ENCODE measurements at regions not wholly inside any gene's neighbourhood (a gene's known extent, or its start where the extent isn't known, plus 50 kb on each side); places are given as distances from the start of the nearest gene placed in this dataset.

DNA sequence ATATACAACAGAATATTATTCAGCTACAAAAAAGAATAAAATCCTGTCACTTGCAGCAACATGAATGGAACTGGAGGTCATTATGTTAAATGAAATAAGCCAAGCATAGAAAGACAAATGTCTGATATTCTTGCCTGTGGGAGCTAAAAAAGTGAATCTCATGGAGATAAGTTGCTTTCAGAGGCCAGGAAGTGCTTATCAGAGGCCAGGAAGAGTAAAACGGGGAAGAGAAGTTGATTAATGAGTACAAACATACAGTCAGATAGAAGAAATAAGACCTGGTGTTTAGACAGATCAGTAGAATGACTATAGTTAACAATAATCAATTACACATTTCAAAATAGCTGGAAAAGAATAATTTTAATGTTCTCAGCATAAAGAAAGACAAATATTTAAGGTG lies 54.4 kb upstream of the CPHXL start:
- Histone ChIP-seq H3K27me3 (ENCODE audit: insufficient read depth) (no peaks in the 10 kb centered on the region), H3K36me3 (ENCODE audit: insufficient read depth) (no peaks in the 10 kb centered on the region), H3K79me2 (replicated peaks; ENCODE audit: insufficient read depth) (no peaks in the 10 kb centered on the region), H3F3A (replicated peaks; ENCODE audit: low read depth) (no peaks in the 10 kb centered on the region), H3K4me3 (no peak overlapping the region), H3K4me1 (ENCODE audit: insufficient read depth) (no peaks in the 10 kb centered on the region), H4K20me1 (replicated peaks; ENCODE audit: insufficient read depth) (no peaks in the 10 kb centered on the region), H3K27ac (ENCODE audit: low read depth) (no peak overlapping the region), H3K9me2 (ENCODE audit: insufficient read depth) (no peaks in the 10 kb centered on the region), H2AFZ (no peak overlapping the region), H3K4me2 (no peak overlapping the region)
- no peak for DNase-seq (ENCODE audit: low spot score)
- peaks cover 56% of the 10 kb centered on the region for H3K9me3 Mint-ChIP-seq
- H3K4me3 Mint-ChIP-seq: no peak overlapping the region
- peaks cover 9% of the 10 kb centered on the region for H3K27me3 Mint-ChIP-seq (ENCODE audit: insufficient read depth, low read depth, poor library complexity)
- no peak for ATAC-seq
- H3K4me1 Mint-ChIP-seq: no peaks in the 10 kb centered on the region
- H3K36me3 Mint-ChIP-seq (ENCODE audit: low read depth): no peaks in the 10 kb centered on the region
- H3K27ac Mint-ChIP-seq: no peak overlapping the region
- TF ChIP-seq, protein P1, sequence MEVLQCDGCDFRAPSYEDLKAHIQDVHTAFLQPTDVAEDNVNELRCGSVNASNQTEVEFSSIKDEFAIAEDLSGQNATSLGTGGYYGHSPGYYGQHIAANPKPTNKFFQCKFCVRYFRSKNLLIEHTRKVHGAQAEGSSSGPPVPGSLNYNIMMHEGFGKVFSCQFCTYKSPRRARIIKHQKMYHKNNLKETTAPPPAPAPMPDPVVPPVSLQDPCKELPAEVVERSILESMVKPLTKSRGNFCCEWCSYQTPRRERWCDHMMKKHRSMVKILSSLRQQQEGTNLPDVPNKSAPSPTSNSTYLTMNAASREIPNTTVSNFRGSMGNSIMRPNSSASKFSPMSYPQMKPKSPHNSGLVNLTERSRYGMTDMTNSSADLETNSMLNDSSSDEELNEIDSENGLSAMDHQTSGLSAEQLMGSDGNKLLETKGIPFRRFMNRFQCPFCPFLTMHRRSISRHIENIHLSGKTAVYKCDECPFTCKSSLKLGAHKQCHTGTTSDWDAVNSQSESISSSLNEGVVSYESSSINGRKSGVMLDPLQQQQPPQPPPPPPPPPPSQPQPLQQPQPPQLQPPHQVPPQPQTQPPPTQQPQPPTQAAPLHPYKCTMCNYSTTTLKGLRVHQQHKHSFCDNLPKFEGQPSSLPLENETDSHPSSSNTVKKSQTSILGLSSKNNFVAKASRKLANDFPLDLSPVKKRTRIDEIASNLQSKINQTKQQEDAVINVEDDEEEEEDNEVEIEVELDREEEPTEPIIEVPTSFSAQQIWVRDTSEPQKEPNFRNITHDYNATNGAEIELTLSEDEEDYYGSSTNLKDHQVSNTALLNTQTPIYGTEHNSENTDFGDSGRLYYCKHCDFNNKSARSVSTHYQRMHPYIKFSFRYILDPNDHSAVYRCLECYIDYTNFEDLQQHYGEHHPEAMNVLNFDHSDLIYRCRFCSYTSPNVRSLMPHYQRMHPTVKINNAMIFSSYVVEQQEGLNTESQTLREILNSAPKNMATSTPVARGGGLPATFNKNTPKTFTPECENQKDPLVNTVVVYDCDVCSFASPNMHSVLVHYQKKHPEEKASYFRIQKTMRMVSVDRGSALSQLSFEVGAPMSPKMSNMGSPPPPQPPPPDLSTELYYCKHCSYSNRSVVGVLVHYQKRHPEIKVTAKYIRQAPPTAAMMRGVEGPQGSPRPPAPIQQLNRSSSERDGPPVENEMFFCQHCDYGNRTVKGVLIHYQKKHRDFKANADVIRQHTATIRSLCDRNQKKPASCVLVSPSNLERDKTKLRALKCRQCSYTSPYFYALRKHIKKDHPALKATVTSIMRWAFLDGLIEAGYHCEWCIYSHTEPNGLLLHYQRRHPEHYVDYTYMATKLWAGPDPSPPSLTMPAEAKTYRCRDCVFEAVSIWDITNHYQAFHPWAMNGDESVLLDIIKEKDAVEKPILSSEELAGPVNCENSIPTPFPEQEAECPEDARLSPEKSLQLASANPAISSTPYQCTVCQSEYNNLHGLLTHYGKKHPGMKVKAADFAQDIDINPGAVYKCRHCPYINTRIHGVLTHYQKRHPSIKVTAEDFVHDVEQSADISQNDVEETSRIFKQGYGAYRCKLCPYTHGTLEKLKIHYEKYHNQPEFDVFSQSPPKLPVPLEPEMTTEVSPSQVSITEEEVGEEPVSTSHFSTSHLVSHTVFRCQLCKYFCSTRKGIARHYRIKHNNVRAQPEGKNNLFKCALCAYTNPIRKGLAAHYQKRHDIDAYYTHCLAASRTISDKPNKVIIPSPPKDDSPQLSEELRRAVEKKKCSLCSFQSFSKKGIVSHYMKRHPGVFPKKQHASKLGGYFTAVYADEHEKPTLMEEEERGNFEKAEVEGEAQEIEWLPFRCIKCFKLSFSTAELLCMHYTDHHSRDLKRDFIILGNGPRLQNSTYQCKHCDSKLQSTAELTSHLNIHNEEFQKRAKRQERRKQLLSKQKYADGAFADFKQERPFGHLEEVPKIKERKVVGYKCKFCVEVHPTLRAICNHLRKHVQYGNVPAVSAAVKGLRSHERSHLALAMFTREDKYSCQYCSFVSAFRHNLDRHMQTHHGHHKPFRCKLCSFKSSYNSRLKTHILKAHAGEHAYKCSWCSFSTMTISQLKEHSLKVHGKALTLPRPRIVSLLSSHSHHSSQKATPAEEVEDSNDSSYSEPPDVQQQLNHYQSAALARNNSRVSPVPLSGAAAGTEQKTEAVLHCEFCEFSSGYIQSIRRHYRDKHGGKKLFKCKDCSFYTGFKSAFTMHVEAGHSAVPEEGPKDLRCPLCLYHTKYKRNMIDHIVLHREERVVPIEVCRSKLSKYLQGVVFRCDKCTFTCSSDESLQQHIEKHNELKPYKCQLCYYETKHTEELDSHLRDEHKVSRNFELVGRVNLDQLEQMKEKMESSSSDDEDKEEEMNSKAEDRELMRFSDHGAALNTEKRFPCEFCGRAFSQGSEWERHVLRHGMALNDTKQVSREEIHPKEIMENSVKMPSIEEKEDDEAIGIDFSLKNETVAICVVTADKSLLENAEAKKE (CRISPR knock-in tag; IDR thresholded peaks at IDR 0.05): no peak
- TF ChIP-seq ZNF114 (CRISPR knock-in tag; IDR thresholded peaks at IDR 0.05): no peak
- no peak for TF ChIP-seq JUNB (IDR thresholded peaks at IDR 0.05; ENCODE audit: unreplicated experiment)
- TF ChIP-seq ZNF331 (CRISPR knock-in tag; IDR thresholded peaks at IDR 0.05; ENCODE audit: low read depth): no peak
- TF ChIP-seq, protein P2, sequence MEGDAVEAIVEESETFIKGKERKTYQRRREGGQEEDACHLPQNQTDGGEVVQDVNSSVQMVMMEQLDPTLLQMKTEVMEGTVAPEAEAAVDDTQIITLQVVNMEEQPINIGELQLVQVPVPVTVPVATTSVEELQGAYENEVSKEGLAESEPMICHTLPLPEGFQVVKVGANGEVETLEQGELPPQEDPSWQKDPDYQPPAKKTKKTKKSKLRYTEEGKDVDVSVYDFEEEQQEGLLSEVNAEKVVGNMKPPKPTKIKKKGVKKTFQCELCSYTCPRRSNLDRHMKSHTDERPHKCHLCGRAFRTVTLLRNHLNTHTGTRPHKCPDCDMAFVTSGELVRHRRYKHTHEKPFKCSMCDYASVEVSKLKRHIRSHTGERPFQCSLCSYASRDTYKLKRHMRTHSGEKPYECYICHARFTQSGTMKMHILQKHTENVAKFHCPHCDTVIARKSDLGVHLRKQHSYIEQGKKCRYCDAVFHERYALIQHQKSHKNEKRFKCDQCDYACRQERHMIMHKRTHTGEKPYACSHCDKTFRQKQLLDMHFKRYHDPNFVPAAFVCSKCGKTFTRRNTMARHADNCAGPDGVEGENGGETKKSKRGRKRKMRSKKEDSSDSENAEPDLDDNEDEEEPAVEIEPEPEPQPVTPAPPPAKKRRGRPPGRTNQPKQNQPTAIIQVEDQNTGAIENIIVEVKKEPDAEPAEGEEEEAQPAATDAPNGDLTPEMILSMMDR (conservative IDR thresholded peaks at IDR 0.05; ENCODE audit: low read depth in 2 of 2): no peak
- no peak for TF ChIP-seq NANOG (IDR thresholded peaks at IDR 0.05; ENCODE audit: borderline replicate concordance)
- TF ChIP-seq, protein P3, sequence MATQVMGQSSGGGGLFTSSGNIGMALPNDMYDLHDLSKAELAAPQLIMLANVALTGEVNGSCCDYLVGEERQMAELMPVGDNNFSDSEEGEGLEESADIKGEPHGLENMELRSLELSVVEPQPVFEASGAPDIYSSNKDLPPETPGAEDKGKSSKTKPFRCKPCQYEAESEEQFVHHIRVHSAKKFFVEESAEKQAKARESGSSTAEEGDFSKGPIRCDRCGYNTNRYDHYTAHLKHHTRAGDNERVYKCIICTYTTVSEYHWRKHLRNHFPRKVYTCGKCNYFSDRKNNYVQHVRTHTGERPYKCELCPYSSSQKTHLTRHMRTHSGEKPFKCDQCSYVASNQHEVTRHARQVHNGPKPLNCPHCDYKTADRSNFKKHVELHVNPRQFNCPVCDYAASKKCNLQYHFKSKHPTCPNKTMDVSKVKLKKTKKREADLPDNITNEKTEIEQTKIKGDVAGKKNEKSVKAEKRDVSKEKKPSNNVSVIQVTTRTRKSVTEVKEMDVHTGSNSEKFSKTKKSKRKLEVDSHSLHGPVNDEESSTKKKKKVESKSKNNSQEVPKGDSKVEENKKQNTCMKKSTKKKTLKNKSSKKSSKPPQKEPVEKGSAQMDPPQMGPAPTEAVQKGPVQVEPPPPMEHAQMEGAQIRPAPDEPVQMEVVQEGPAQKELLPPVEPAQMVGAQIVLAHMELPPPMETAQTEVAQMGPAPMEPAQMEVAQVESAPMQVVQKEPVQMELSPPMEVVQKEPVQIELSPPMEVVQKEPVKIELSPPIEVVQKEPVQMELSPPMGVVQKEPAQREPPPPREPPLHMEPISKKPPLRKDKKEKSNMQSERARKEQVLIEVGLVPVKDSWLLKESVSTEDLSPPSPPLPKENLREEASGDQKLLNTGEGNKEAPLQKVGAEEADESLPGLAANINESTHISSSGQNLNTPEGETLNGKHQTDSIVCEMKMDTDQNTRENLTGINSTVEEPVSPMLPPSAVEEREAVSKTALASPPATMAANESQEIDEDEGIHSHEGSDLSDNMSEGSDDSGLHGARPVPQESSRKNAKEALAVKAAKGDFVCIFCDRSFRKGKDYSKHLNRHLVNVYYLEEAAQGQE (IDR thresholded peaks at IDR 0.05; ENCODE audit: unreplicated experiment): no peak
- TF ChIP-seq POLR2AphosphoS5 (IDR thresholded peaks at IDR 0.05; ENCODE audit: low read depth): no peak
- no peak for TF ChIP-seq STAT1 (IDR thresholded peaks at IDR 0.05; ENCODE audit: unreplicated experiment)
- no peak for TF ChIP-seq EZH2phosphoT487 (IDR thresholded peaks at IDR 0.05; ENCODE audit: unreplicated experiment)
- no peak for TF ChIP-seq EZH2 (IDR thresholded peaks at IDR 0.05; ENCODE audit: low read depth, unreplicated experiment)
- TF ChIP-seq, protein P4, sequence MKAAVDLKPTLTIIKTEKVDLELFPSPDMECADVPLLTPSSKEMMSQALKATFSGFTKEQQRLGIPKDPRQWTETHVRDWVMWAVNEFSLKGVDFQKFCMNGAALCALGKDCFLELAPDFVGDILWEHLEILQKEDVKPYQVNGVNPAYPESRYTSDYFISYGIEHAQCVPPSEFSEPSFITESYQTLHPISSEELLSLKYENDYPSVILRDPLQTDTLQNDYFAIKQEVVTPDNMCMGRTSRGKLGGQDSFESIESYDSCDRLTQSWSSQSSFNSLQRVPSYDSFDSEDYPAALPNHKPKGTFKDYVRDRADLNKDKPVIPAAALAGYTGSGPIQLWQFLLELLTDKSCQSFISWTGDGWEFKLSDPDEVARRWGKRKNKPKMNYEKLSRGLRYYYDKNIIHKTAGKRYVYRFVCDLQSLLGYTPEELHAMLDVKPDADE (IDR thresholded peaks at IDR 0.05): no peak
- no peak for TF ChIP-seq CREB1 (CRISPR knock-in tag; IDR thresholded peaks at IDR 0.05; ENCODE audit: low read depth)

Measured in GM23338 (cell line).